ENCODE measurements at regions not wholly inside any gene's neighbourhood (a gene's known extent, or its start where the extent isn't known, plus 50 kb on each side); places are given as distances from the start of the nearest gene placed in this dataset.

GRCh38 chr3:17955411-17955810 is 213.0 kb upstream of the TBC1D5 start:
- H3K9me3 Mint-ChIP-seq: no peaks in the 10 kb centered on the region; a peak in 2 of 5 replicates

More at GRCh38 chr3:17955411-17955810, 213.0 kb upstream of the TBC1D5 start:
- no peaks in the 10 kb centered on the region for H3K23me2 ChIP-seq (ENCODE audit: insufficient read length, low read depth, low read length, poor library complexity, severe bottlenecking)
- H3K56ac ChIP-seq (ENCODE audit: insufficient read length, low read depth, low read length): no peak overlapping the region
- DNase-seq: no peak
- no peak overlapping the region for H3K27ac ChIP-seq (ENCODE audit: insufficient read length, low read depth, low read length)
- H3K36me3 Mint-ChIP-seq (ENCODE audit: insufficient read depth in 1 of 3, low read depth in 3 of 3): no peaks in the 10 kb centered on the region
- H3K4ac ChIP-seq (ENCODE audit: low read depth, low read length): no peak overlapping the region
- no peak overlapping the region for H3K4me2 ChIP-seq (ENCODE audit: insufficient read depth, insufficient read length, low read length)
- H4K20me1 ChIP-seq (ENCODE audit: control insufficient read depth, insufficient read depth, insufficient read length): no peaks in the 10 kb centered on the region
- no peak for TF ChIP-seq CTCF (conservative IDR thresholded peaks at IDR 0.05)
- no peaks in the 10 kb centered on the region for H3K4me1 ChIP-seq (ENCODE audit: insufficient read depth, low read length)
- no peak overlapping the region for H2BK120ac ChIP-seq (ENCODE audit: low read depth, low read length, poor library complexity, severe bottlenecking)
- H3T11ph ChIP-seq (ENCODE audit: low read length): no peak overlapping the region
- no peak overlapping the region for H2BK12ac ChIP-seq (ENCODE audit: insufficient read length, low read depth, low read length)
- no peaks in the 10 kb centered on the region for H3K79me2 ChIP-seq (ENCODE audit: insufficient read depth, low read length)
- no peak overlapping the region for H4K5ac ChIP-seq (ENCODE audit: insufficient read length, low read depth, low read length)
- no peak overlapping the region for H3K18ac ChIP-seq (ENCODE audit: insufficient read length, low read depth, low read length)
- no peaks in the 10 kb centered on the region for H3K27me3 ChIP-seq (ENCODE audit: insufficient read depth, low read length)
- H3K79me1 ChIP-seq (ENCODE audit: insufficient read depth, low read depth, low read length, poor library complexity, severe bottlenecking): no peaks in the 10 kb centered on the region
- H4K91ac ChIP-seq (ENCODE audit: insufficient read length, low read depth, low read length): no peak overlapping the region
- no peak overlapping the region for H2BK20ac ChIP-seq (ENCODE audit: low read depth, low read length, poor library complexity, severe bottlenecking)
- no peak overlapping the region for H2BK15ac ChIP-seq (ENCODE audit: low read depth, low read length)
- H3K4me3 Mint-ChIP-seq: no peak overlapping the region
- no peak overlapping the region for H3K23ac ChIP-seq (ENCODE audit: insufficient read length, low read depth, low read length)
- no peaks in the 10 kb centered on the region for H3K27me3 Mint-ChIP-seq (ENCODE audit: low read depth)
- H4K8ac ChIP-seq (replicated peaks; ENCODE audit: insufficient read length, low read depth, low read length): no peak overlapping the region
- no peak overlapping the region for H2AFZ ChIP-seq (ENCODE audit: low read length)
- H3K9me3 ChIP-seq (ENCODE audit: control insufficient read depth, low read depth, low read length): no peaks in the 10 kb centered on the region
- H2BK5ac ChIP-seq (ENCODE audit: insufficient read length, low read length): no peak overlapping the region
- no peak overlapping the region for H3K9ac ChIP-seq (ENCODE audit: extremely low read depth, insufficient read length, low read length)
- no peak overlapping the region for H3K14ac ChIP-seq (ENCODE audit: insufficient read depth, low read length)
- H3K27ac Mint-ChIP-seq: no peak overlapping the region
- peaks cover 6 to 7% of the 10 kb centered on the region in 2 experiments; a peak in 2 of 4 replicates for H3K4me1 Mint-ChIP-seq
- no peak overlapping the region for H2AK5ac ChIP-seq (ENCODE audit: insufficient read length, low read length)
